B cell (primary cell): ENCODE measurements at regions not wholly inside any gene's neighbourhood (a gene's known extent, or its start where the extent isn't known, plus 50 kb on each side); places are given as distances from the start of the nearest gene placed in this dataset.

Experiments
- CTCF ChIP-seq: fragments of 200-600 bp; IDR thresholded peaks from one replicate; pipeline ENCODE4 v1.8.0; 2022; ENCODE audit warnings: antibody characterized with exemption, mild to moderate bottlenecking
- EZH2 ChIP-seq: IDR thresholded peaks from 2 replicates; pipeline ENCODE4 v1.6.1; 2012; ENCODE audit warnings: borderline replicate concordance, low read depth, mild to moderate bottlenecking, moderate library complexity, low read length; ENCODE audit not compliant: insufficient read depth, poor library complexity, severe bottlenecking

- TF ChIP-seq CTCF = no peak
- no peak for TF ChIP-seq EZH2
Measured at GRCh38 chr3:23146163-23146562, 57.0 kb upstream of the UBE2E2 start.
